WTC11 (cell line): ENCODE measurements at regions not wholly inside any gene's neighbourhood (a gene's known extent, or its start where the extent isn't known, plus 50 kb on each side); places are given as distances from the start of the nearest gene placed in this dataset.

Source experiments
- ATAC-seq: fragments of 200-7000 bp; cut with Tn5 transposase; 2 replicates; pipeline ENCODE4 v1.10.0; 2021; ENCODE audit warnings: mild to moderate bottlenecking, moderate library complexity
- CTCF ChIA-PET: fragments of 300-600 bp; sonication (Branson Sonifier 250); formaldehyde crosslinking; loops from one replicate; lab custom pipeline; 2021; ENCODE audit warnings: antibody characterized with exemption; lab: Charles Lee
- POLR2A ChIA-PET: fragments of 350-600 bp; sonication (Branson Sonifier 250); formaldehyde crosslinking; loops from one replicate; lab custom pipeline; 2021; ENCODE audit warnings: antibody characterized with exemption; lab: Charles Lee
- DNase-seq: peaks from one replicate; pipeline ENCODE4 v3.0.0; 2021; ENCODE audit warnings: low spot score
- H3K27ac Mint-ChIP-seq: 2 replicates; pipeline ENCODE4 v1.8.0; 2021; ENCODE audit warnings: mixed read lengths
- H3K27me3 Mint-ChIP-seq: 2 replicates; pipeline ENCODE4 v1.8.0; 2021; ENCODE audit warnings: low read depth, mild to moderate bottlenecking, moderate library complexity, mixed read lengths
- H3K36me3 Mint-ChIP-seq: 2 replicates; pipeline ENCODE4 v1.8.0; 2021; ENCODE audit warnings: mixed read lengths
- H3K4me1 Mint-ChIP-seq: 2 replicates; pipeline ENCODE4 v1.8.0; 2022; ENCODE audit warnings: mixed read lengths
- H3K4me3 Mint-ChIP-seq: 2 replicates; pipeline ENCODE4 v1.8.0; 2021; ENCODE audit warnings: mild to moderate bottlenecking, moderate library complexity, mixed read lengths
- H3K9me3 Mint-ChIP-seq: 2 replicates; pipeline ENCODE4 v1.8.0; 2021; ENCODE audit warnings: mixed read lengths
- ARID4B ChIP-seq: sonication (generic); formaldehyde crosslinking; IDR thresholded peaks from 2 replicates; pipeline ENCODE4 v1.8.0; 2023; ENCODE audit warnings: missing genetic modification reagents, mild to moderate bottlenecking, borderline replicate concordance
- E2F4 ChIP-seq: sonication (generic); formaldehyde crosslinking; IDR thresholded peaks from 2 replicates; pipeline ENCODE4 v1.8.1; 2022; ENCODE audit warnings: low read depth, mild to moderate bottlenecking, moderate library complexity, missing genetic modification reagents, borderline replicate concordance
- ESRRA ChIP-seq: sonication (generic); formaldehyde crosslinking; IDR thresholded peaks from 2 replicates; pipeline ENCODE4 v1.8.1; 2022; ENCODE audit warnings: mild to moderate bottlenecking, missing genetic modification reagents, borderline replicate concordance
- NFE2L1 ChIP-seq: sonication (generic); formaldehyde crosslinking; IDR thresholded peaks from 2 replicates; pipeline ENCODE4 v1.8.1; 2023; ENCODE audit warnings: missing genetic modification reagents
- RELA ChIP-seq: sonication (generic); formaldehyde crosslinking; IDR thresholded peaks from 2 replicates; pipeline ENCODE4 v1.8.1; 2022; ENCODE audit warnings: missing genetic modification reagents, mild to moderate bottlenecking, borderline replicate concordance
- SP1 ChIP-seq: sonication (generic); formaldehyde crosslinking; conservative IDR thresholded peaks from 2 replicates; pipeline ENCODE4 v1.8.1; 2022; ENCODE audit warnings: missing genetic modification reagents
- TCF7 ChIP-seq: sonication (generic); formaldehyde crosslinking; IDR thresholded peaks from 2 replicates; pipeline ENCODE4 v1.8.0; 2022; ENCODE audit warnings: mild to moderate bottlenecking, low read depth, missing genetic modification reagents, moderate library complexity
- TEAD4 ChIP-seq: sonication (generic); formaldehyde crosslinking; IDR thresholded peaks from 2 replicates; pipeline ENCODE4 v1.8.0; 2022; ENCODE audit warnings: mild to moderate bottlenecking, missing genetic modification reagents
- ZNF281 ChIP-seq: sonication (generic); formaldehyde crosslinking; IDR thresholded peaks from 2 replicates; pipeline ENCODE4 v1.8.0; 2023; ENCODE audit warnings: mild to moderate bottlenecking, missing genetic modification reagents
- TF ChIP-seq, protein P1 (sequence below): fragments of 200-600 bp; IDR thresholded peaks from 2 replicates; pipeline ENCODE4 v1.8.0; 2022; ENCODE audit warnings: antibody characterized with exemption
- TF ChIP-seq, protein P2 (sequence below): sonication (generic); formaldehyde crosslinking; IDR thresholded peaks from 2 replicates; pipeline ENCODE4 v1.8.1; 2022; ENCODE audit warnings: mild to moderate bottlenecking, moderate library complexity, missing genetic modification reagents

GRCh38 chr4:89358935-89359638 is 51.5 kb upstream of the GPRIN3 start:
- CTCF ChIA-PET = interaction anchor here (1.4 kb wide), 1 partner anchor 133 kb away, joined by 3 read pairs; no protein-coding TSS in a partner anchor

DNA sequence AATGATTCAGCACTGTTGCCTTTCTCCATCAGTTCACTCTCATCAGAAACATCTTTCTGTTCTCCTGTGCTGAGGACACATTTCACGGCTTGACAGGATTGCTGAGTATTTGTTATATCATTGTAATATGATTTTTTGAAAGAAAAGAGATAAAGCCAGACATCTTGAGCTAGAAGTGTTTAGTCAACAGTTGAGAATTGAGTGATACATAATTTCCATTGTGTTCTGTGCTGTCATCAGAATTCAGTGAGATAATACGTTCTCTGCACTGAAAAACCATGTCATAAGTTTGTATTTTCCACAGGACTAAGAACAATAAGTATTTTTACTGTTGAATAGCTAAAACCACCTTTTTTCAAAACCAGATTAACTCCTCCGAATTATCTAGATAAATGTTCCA is 50.2 kb upstream of the GPRIN3 start:
- CTCF ChIA-PET = interaction anchor here (1.4 kb wide), 1 partner anchor 131 kb away, joined by 3 read pairs; no protein-coding TSS in a partner anchor
- POLR2A ChIA-PET = no interaction called here
- Mint-ChIP-seq H3K27me3 (peaks cover 21% of the 10 kb centered on the region), H3K4me3 (no peak overlapping the region), H3K9me3 (no peaks in the 10 kb centered on the region), H3K36me3 (no peaks in the 10 kb centered on the region), H3K4me1 (no peaks in the 10 kb centered on the region), H3K27ac (no peak overlapping the region)
- DNase-seq (no peak), ATAC-seq (no peak)
- TF ChIP-seq E2F4 (no peak), SP1 (no peak), ESRRA (CRISPR knock-in tag) (no peak), ZNF281 (CRISPR knock-in tag) (no peak), NFE2L1 (no peak)
- TF ChIP-seq, protein P1, sequence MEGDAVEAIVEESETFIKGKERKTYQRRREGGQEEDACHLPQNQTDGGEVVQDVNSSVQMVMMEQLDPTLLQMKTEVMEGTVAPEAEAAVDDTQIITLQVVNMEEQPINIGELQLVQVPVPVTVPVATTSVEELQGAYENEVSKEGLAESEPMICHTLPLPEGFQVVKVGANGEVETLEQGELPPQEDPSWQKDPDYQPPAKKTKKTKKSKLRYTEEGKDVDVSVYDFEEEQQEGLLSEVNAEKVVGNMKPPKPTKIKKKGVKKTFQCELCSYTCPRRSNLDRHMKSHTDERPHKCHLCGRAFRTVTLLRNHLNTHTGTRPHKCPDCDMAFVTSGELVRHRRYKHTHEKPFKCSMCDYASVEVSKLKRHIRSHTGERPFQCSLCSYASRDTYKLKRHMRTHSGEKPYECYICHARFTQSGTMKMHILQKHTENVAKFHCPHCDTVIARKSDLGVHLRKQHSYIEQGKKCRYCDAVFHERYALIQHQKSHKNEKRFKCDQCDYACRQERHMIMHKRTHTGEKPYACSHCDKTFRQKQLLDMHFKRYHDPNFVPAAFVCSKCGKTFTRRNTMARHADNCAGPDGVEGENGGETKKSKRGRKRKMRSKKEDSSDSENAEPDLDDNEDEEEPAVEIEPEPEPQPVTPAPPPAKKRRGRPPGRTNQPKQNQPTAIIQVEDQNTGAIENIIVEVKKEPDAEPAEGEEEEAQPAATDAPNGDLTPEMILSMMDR = no peak

More at GRCh38 chr4:89358935-89359638, 51.5 kb upstream of the GPRIN3 start:
- Mint-ChIP-seq H3K4me3 (no peak overlapping the region), H3K27me3 (peaks cover 21% of the 10 kb centered on the region), H3K36me3 (no peaks in the 10 kb centered on the region), H3K9me3 (no peaks in the 10 kb centered on the region; the same call in 1 of the 2 replicates), H3K4me1 (no peaks in the 10 kb centered on the region), H3K27ac (no peak overlapping the region)
- TF ChIP-seq TEAD4 (CRISPR knock-in tag) = no peak
- TF ChIP-seq, protein P1 = no peak
- TF ChIP-seq, protein P2, sequence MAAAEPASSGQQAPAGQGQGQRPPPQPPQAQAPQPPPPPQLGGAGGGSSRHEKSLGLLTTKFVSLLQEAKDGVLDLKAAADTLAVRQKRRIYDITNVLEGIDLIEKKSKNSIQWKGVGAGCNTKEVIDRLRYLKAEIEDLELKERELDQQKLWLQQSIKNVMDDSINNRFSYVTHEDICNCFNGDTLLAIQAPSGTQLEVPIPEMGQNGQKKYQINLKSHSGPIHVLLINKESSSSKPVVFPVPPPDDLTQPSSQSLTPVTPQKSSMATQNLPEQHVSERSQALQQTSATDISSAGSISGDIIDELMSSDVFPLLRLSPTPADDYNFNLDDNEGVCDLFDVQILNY (CRISPR knock-in tag) = no peak
- TF ChIP-seq ARID4B (CRISPR knock-in tag) = no peak
- TF ChIP-seq TCF7 (CRISPR knock-in tag) = no peak
- no peak for TF ChIP-seq RELA
- TF ChIP-seq SP1 = no peak
- no peak for TF ChIP-seq E2F4
- ATAC-seq (no peak), DNase-seq (no peak)
- POLR2A ChIA-PET = no interaction called here
